Cardiac muscle cell (in vitro differentiated cells and primary cell): ENCODE measurements at regions not wholly inside any gene's neighbourhood (a gene's known extent, or its start where the extent isn't known, plus 50 kb on each side); places are given as distances from the start of the nearest gene placed in this dataset.

Experiments
- DNase-seq, 2 donors: peaks; one replicate each; pipeline versions ENCODE4 v3.0.0 to v3.0.0-alpha.2; 2010 to 2017; ENCODE audit warnings: low read depth in 1 of 2, low spot score in 1 of 2
- H3K27ac ChIP-seq: fragments of 200-600 bp; sonication (generic); 2 replicates; pipeline ENCODE4 v1.5.1; 2016
- H3K27me3 ChIP-seq: fragments of 200-600 bp; sonication (generic); 2 replicates; pipeline ENCODE4 v1.6.0; 2016; ENCODE audit warnings: control low read depth
- H3K36me3 ChIP-seq: fragments of 200-600 bp; sonication (generic); 2 replicates; pipeline ENCODE4 v1.5.1; 2016; ENCODE audit warnings: control low read depth
- H3K4me1 ChIP-seq: fragments of 200-600 bp; sonication (generic); 2 replicates; pipeline ENCODE4 v1.8.1; 2017; ENCODE audit warnings: low read depth, mild to moderate bottlenecking, mixed run types
- H3K4me3 ChIP-seq: fragments of 200-600 bp; sonication (generic); 2 replicates; pipeline ENCODE4 v1.5.1; 2016; ENCODE audit warnings: mild to moderate bottlenecking
- H3K9me3 ChIP-seq: fragments of 200-600 bp; sonication (generic); 2 replicates; pipeline ENCODE4 v1.5.1; 2017; ENCODE audit warnings: low read depth, mild to moderate bottlenecking, control low read depth
- CTCF ChIP-seq: IDR thresholded peaks from 2 replicates; pipeline ENCODE4 v1.5.1; 2012; ENCODE audit warnings: low read depth, mild to moderate bottlenecking, low read length

- Histone ChIP-seq H3K27ac (no peak overlapping the region), H3K4me1 (no peaks in the 10 kb centered on the region), H3K36me3 (no peaks in the 10 kb centered on the region), H3K4me3 (no peak overlapping the region), H3K9me3 (no peaks in the 10 kb centered on the region), H3K27me3 (no peaks in the 10 kb centered on the region)
- DNase-seq: no peak
- TF ChIP-seq CTCF: no peak
Observed at GRCh38 chr9:118316831-118317343, 612.7 kb downstream of the TLR4 start.

- no peaks in the 10 kb centered on the region for H3K27me3 ChIP-seq
- H3K4me3 ChIP-seq: no peak overlapping the region
- no peak for DNase-seq
- H3K36me3 ChIP-seq: no peaks in the 10 kb centered on the region
- no peaks in the 10 kb centered on the region for H3K9me3 ChIP-seq
- no peak overlapping the region for H3K27ac ChIP-seq
- TF ChIP-seq CTCF: no peak
- no peaks in the 10 kb centered on the region for H3K4me1 ChIP-seq
Observed at GRCh38 chr9:118318770-118319431, 614.7 kb downstream of the TLR4 start.

- DNase-seq: no peak
- H3K36me3 ChIP-seq: no peaks in the 10 kb centered on the region
- no peaks in the 10 kb centered on the region for H3K27me3 ChIP-seq
- TF ChIP-seq CTCF: no peak
- H3K27ac ChIP-seq: no peak overlapping the region
- no peaks in the 10 kb centered on the region for H3K9me3 ChIP-seq
- H3K4me3 ChIP-seq: no peak overlapping the region
- no peaks in the 10 kb centered on the region for H3K4me1 ChIP-seq
Observed at GRCh38 chr9:118321788-118322187, 617.6 kb downstream of the TLR4 start.

- no peak overlapping the region for H3K27ac ChIP-seq
- H3K36me3 ChIP-seq: no peaks in the 10 kb centered on the region
- no peak for DNase-seq
- no peaks in the 10 kb centered on the region for H3K9me3 ChIP-seq
- TF ChIP-seq CTCF: no peak
- no peaks in the 10 kb centered on the region for H3K4me1 ChIP-seq
- H3K27me3 ChIP-seq: no peaks in the 10 kb centered on the region
- no peak overlapping the region for H3K4me3 ChIP-seq
Observed at GRCh38 chr9:118324706-118325105, 620.5 kb downstream of the TLR4 start.

GRCh38 chr9:118325757-118326156 is 621.6 kb downstream of the TLR4 start:
- Histone ChIP-seq H3K4me1 (no peaks in the 10 kb centered on the region), H3K9me3 (no peaks in the 10 kb centered on the region), H3K4me3 (no peak overlapping the region), H3K27ac (no peak overlapping the region), H3K27me3 (no peaks in the 10 kb centered on the region), H3K36me3 (no peaks in the 10 kb centered on the region)
- TF ChIP-seq CTCF: no peak
- DNase-seq: no peak

GRCh38 chr9:118326326-118326725 is 622.1 kb downstream of the TLR4 start:
- Histone ChIP-seq H3K27ac (no peak overlapping the region), H3K27me3 (no peaks in the 10 kb centered on the region), H3K4me1 (no peaks in the 10 kb centered on the region), H3K9me3 (no peaks in the 10 kb centered on the region), H3K36me3 (no peaks in the 10 kb centered on the region), H3K4me3 (no peak overlapping the region)
- no peak for DNase-seq
- no peak for TF ChIP-seq CTCF
